Amygdala (tissue), 56 donors: ENCODE measurements at regions not wholly inside any gene's neighbourhood (a gene's known extent, or its start where the extent isn't known, plus 50 kb on each side); places are given as distances from the start of the nearest gene placed in this dataset.

Source experiments
- DNase-seq, 56 donors: peaks; one replicate each; lab custom pipeline; 2025; lab: John Stamatoyannopoulos, UW

- DNase-seq = no peak
Measured at GRCh38 chr18:60753753-60754152, 381.2 kb upstream of the MC4R start.

- no peak for DNase-seq
Measured at GRCh38 chr18:60754413-60755009, 381.9 kb upstream of the MC4R start.

GRCh38 chr18:60755134-60755533 lies 382.6 kb upstream of the MC4R start:
- DNase-seq = no peak

- no peak for DNase-seq
Measured at GRCh38 chr18:60775978-60776377, 403.4 kb upstream of the MC4R start.

- DNase-seq = no peak
Measured at GRCh38 chr18:60784161-60784560, 411.6 kb upstream of the MC4R start.

- DNase-seq = no peak
Measured at GRCh38 chr18:60794802-60795201, 422.2 kb upstream of the MC4R start.

GRCh38 chr18:60804415-60804814 lies 431.8 kb upstream of the MC4R start:
- DNase-seq = no peak

GRCh38 chr18:60809937-60810336 lies 437.4 kb upstream of the MC4R start:
- DNase-seq = no peak

- DNase-seq = no peak
Measured at GRCh38 chr18:60812921-60813320, 440.3 kb upstream of the MC4R start.

- no peak for DNase-seq
Measured at GRCh38 chr18:60826346-60826745, 453.8 kb upstream of the MC4R start.

- no peak for DNase-seq
Measured at GRCh38 chr18:60831971-60832370, 459.4 kb upstream of the MC4R start.

GRCh38 chr18:60838677-60839076 lies 466.1 kb upstream of the MC4R start:
- DNase-seq = no peak

- no peak for DNase-seq
Measured at GRCh38 chr18:60846396-60846795, 473.8 kb upstream of the MC4R start.

GRCh38 chr18:60847517-60847916 lies 474.9 kb upstream of the MC4R start:
- DNase-seq = no peak

- DNase-seq = no peak
Measured at GRCh38 chr18:60861575-60861974, 471.7 kb upstream of the CDH20 start.

GRCh38 chr18:60862988-60863387 lies 470.2 kb upstream of the CDH20 start:
- DNase-seq = no peak

GRCh38 chr18:60865801-60866200 lies 467.4 kb upstream of the CDH20 start:
- DNase-seq = no peak

- DNase-seq = no peak
Measured at GRCh38 chr18:60870261-60871153, 462.7 kb upstream of the CDH20 start.

GRCh38 chr18:60872434-60872833 lies 460.8 kb upstream of the CDH20 start:
- DNase-seq = no peak

- no peak for DNase-seq
Measured at GRCh38 chr18:60873708-60874107, 459.5 kb upstream of the CDH20 start.

GRCh38 chr18:60875957-60876507 lies 457.2 kb upstream of the CDH20 start:
- DNase-seq = no peak

- DNase-seq = no peak
Measured at GRCh38 chr18:60880184-60880583, 453.0 kb upstream of the CDH20 start.
